GM21717 (cell line): ENCODE measurements at regions not wholly inside any gene's neighbourhood (a gene's known extent, or its start where the extent isn't known, plus 50 kb on each side); places are given as distances from the start of the nearest gene placed in this dataset.

ENCODE experiments used
- ATAC-seq: cut with Tn5 transposase; IDR thresholded peaks from one replicate; pipeline ENCODE4 v1.9.1; 2021; ENCODE audit warnings: mild to moderate bottlenecking, moderate library complexity; ENCODE audit not compliant: unreplicated experiment

DNA sequence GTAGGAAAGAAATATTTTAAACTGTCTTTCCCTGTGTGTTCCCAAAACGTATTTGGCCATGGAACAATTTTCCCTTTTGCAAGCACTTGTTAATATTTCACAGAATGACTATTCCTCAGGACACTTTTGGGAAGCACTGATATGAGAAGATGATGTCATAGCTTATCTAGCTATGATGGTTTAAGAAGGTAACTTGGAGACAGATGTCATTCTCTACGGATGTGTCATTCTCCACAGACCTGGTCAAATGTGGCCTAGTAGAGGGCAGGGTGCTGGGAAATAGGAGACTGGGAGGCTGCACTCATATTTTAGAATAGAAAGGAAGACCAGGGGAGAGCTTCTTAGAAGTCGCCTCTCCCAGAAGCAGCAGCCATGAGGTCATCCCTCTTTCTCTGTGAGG lies 220.7 kb upstream of the GLI3 start:
- ATAC-seq = no peak

- ATAC-seq = no peak
These were observed 219.8 kb upstream of the GLI3 start for GRCh38 chr7:42456756-42457276.

GRCh38 chr7:42456267-42456666 lies 219.3 kb upstream of the GLI3 start:
- ATAC-seq = no peak

DNA sequence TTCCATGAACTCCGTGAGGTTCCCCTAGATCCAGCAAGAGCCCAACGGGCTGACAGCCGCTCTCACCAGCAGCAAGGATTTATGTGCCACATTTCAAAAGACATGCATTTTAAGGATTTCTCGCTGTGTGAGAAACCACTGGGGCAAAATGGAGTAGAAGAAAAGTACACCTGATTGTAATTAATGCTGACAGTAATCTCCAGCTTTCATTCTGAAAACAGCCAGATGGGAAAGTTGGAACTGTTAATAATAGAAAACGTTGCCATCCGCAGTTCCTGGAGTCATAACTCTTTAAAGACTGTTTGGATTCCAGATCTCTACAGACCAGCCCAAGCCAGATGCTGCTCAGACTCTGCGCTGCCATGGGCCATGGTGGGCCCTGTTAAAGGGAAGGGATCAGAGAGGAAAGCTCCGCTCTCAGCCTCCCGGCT lies 216.9 kb upstream of the GLI3 start:
- ATAC-seq = no peak

DNA sequence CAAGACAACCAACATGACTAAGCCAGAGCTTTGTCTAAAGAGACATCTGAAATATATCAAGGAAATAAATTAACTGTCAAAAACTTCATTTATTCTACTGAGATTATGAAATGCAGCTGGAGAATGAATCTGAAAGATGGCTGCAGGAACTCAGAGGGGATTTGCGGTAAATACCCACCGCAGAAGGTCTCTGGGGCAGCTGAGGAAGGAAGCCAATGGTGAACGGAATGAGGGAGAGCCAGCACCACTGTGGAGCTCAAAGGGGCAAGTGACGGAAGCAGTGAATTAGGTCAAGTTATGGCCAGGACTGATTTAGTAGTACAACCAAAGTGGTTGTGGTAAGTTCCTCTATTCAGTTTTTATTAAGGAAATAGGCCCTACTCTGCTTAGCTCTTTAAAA lies 215.3 kb upstream of the GLI3 start:
- no peak for ATAC-seq

- no peak for ATAC-seq
These were observed 212.4 kb upstream of the GLI3 start for GRCh38 chr7:42449431-42449830.

DNA sequence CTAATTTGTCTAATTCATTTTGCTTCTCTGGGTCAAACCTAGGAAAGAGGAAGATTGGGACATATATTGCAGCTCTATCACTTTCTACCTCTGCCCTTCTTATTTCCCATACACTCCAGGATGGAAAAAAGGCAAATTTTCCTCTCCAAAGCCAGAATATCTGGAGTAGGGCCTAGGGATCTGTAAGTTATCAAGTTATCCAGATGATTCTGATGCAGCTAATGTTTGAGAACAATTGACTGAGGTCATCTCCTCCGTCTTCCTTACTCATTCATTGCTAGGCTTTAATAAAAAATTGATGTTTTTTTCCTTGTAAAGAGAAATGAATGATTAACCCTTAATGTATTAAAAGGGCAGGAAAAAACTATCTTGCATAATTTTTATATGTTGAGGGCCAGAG lies 211.9 kb upstream of the GLI3 start:
- no peak for ATAC-seq

DNA sequence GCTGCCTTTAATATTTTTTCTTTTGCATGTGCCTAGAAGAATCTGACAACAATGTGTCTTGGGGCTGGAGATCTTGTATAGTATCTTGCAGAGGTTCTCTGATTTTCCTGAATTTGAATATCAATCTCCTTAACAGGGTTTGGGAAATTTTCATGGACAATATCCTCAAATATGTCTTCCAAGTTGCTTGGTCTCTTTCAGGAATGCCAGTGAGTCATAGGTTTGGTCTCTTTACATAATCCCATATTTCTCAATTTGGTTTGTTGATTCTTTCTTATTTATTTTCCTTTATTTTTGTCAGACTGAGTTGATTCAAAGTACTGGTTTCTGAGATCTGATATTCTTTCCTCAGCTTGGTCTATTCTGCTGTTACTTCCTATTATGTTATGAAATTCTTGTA lies 208.7 kb upstream of the GLI3 start:
- no peak for ATAC-seq

DNA sequence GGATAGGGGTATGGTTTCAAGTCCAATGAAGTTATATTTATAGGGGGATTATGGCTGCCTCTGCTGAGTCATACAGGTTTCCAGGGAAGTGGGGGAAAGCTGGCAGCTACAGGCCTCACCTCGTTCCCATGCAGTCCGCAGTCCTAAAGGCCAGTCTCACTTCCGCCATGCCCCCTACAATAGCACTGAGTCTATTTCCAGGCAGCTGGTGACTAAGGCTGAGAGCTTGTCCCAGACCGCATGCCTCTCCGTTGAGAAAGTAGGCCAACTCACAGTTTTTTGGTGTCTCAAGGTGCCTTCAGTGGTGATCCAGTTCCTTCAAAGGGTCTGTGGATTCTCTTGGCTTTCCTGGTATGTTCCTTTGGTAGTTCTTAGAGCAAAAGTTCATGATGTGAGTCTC lies 203.9 kb upstream of the GLI3 start:
- ATAC-seq = no peak

GRCh38 chr7:42432644-42433043 lies 195.6 kb upstream of the GLI3 start:
- no peak for ATAC-seq

GRCh38 chr7:42431873-42432272 lies 194.9 kb upstream of the GLI3 start:
- no peak for ATAC-seq

DNA sequence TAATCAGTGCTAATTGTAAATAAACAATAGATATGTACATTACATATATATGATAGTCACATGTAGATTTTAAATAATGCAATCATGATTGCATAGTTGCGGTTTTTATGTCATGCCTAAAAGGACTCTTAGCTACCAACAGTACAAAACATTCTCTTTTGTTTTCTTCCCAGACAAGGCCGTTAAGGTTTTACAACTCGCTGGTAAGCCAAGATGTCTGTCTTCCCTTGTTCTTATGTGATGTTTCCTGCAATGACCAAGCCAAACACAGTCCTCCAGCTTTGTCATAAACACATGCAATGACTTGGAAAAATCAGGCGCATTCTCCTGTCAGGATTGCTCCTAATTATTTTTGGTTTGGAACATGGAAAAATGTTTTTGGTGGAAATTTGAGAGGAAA lies 192.3 kb upstream of the GLI3 start:
- ATAC-seq = no peak

GRCh38 chr7:42426163-42426562 lies 189.2 kb upstream of the GLI3 start:
- ATAC-seq = no peak

- ATAC-seq = no peak
These were observed 178.0 kb upstream of the GLI3 start for GRCh38 chr7:42414941-42415505.

DNA sequence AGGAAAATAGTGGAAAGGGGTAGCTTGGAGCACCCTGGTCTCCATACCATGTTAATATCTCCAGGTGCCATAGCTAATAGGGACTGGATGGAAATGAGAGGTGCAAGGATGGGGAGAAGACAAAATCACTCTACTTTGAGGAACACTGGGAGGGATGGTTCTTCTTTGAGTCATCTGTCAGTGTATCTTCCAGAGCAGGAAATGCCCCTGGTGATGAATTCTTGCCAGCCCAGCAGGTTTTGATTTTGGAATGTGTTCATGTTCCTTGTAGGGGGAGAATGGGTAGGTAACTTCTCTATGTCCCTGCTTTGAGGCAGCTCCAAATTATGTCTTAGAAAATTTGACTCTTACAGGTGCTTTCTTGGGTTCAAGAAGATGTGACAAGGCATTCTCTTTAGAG lies 177.0 kb upstream of the GLI3 start:
- ATAC-seq = no peak

DNA sequence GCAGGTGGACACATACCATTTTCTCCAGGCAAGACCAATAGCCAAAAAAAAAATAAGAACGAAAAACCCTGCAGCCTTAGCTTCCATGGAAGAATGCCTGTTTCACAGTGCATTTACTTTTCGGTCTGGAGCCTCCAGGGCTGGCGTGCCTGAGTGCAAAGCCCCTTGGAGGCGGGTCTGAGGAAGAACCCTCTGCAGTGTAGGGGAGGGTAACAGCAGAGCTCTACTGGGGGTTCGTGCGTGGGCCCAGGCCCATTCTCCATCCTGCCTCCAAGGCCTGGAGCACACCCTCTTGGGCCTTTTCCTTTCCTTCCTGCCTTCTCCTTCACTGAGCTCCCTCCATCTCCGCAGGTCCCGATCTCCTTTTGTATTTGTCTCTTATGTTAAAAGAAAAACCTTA lies 172.3 kb upstream of the GLI3 start:
- ATAC-seq = no peak

- no peak for ATAC-seq
These were observed 170.8 kb upstream of the GLI3 start for GRCh38 chr7:42407833-42408232.

DNA sequence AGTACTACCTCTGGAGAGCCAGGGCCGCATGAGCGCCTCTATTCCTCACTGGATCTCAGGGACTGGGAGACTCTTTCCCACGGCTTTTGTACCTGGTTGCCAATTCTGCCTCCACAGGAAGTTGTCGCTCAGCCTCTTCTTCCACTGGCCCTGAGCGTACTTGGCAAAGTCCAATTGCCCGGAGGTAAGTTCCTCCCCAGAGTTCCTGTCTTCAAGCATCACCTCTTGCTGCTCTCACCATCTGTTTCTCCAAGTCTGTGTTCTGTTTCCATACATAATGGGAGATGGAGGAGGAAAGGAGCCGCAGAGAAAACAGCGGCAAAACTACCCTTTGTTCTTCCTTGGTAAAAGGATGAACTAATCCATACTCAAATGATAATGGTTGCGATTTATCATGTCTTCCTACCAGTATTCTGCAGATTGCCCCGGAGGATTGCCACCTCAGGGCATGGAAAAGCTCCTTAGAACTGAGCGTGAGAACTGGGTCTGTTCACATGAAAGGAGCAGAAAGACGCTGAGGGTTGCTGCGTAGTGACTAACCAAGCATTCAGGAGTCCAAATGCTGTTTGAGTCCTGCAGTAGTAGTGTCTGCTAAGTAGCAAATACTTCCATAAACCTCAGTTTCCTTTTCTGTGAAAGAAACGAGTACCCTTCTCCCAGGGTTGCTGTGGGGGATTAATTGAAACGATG lies 170.2 kb upstream of the GLI3 start:
- ATAC-seq = no peak

GRCh38 chr7:42406358-42406757 lies 169.3 kb upstream of the GLI3 start:
- ATAC-seq = no peak

- ATAC-seq = no peak
These were observed 168.8 kb upstream of the GLI3 start for GRCh38 chr7:42405782-42406181.

GRCh38 chr7:42403831-42404230 lies 166.8 kb upstream of the GLI3 start:
- ATAC-seq = no peak

DNA sequence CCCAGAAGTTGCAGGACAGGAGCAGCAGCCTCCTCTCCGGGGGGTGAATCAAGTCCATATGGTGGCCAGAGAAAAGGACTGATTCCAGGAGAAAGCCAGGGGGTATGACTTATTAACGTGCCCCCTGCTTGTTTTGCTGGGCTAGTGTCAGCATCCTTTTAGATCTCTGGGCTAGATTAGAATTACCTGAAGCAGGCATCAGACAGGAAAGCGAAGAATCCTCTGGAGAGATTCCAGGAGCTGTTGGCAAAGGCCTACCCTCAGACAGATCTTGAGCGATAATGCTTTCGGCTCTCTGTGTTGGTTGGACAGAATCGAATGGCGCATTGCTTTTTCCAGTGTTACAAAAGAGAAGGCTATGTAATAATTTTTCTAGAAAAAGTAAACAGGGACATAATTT lies 164.0 kb upstream of the GLI3 start:
- no peak for ATAC-seq
